Loucy (cell line): ENCODE measurements at regions not wholly inside any gene's neighbourhood (a gene's known extent, or its start where the extent isn't known, plus 50 kb on each side); places are given as distances from the start of the nearest gene placed in this dataset.

Experiments
- H2AFZ ChIP-seq: fragments of 200-600 bp; sonication (generic); 2 replicates; pipeline ENCODE4 v1.6.0; 2016; ENCODE audit warnings: antibody characterized with exemption, mild to moderate bottlenecking, low read length, moderate library complexity
- H3F3A ChIP-seq: fragments of 200-600 bp; 2 replicates; pipeline ENCODE4 v1.6.0; 2016; ENCODE audit warnings: antibody characterized with exemption, low read depth, mild to moderate bottlenecking
- H3K27me3 ChIP-seq: fragments of 200-600 bp; sonication (generic); 2 replicates; pipeline ENCODE4 v1.6.1; 2014; ENCODE audit warnings: low read length, mild to moderate bottlenecking; ENCODE audit not compliant: insufficient read depth, poor library complexity, severe bottlenecking
- H3K36me3 ChIP-seq: fragments of 200-600 bp; sonication (generic); 2 replicates; pipeline ENCODE4 v1.6.1; 2016; ENCODE audit warnings: low read length; ENCODE audit not compliant: insufficient read depth
- H3K4me1 ChIP-seq: fragments of 200-600 bp; sonication (generic); 2 replicates; pipeline ENCODE4 v1.5.1; 2014; ENCODE audit warnings: low read length, mild to moderate bottlenecking; ENCODE audit not compliant: insufficient read depth, poor library complexity, severe bottlenecking
- H3K4me2 ChIP-seq: fragments of 200-600 bp; sonication (generic); 2 replicates; pipeline ENCODE4 v1.6.0; 2014; ENCODE audit warnings: antibody characterized with exemption, low read length, low read depth, mild to moderate bottlenecking; ENCODE audit not compliant: poor library complexity, severe bottlenecking
- H3K4me3 ChIP-seq: fragments of 200-600 bp; sonication (generic); 2 replicates; pipeline ENCODE4 v1.5.1; 2014; ENCODE audit warnings: low read length, mild to moderate bottlenecking, mixed read lengths; ENCODE audit not compliant: poor library complexity, severe bottlenecking
- H3K79me2 ChIP-seq: fragments of 200-600 bp; sonication (generic); 2 replicates; pipeline ENCODE4 v1.6.1; 2014; ENCODE audit warnings: low read length; ENCODE audit not compliant: insufficient read depth
- H3K9ac ChIP-seq: fragments of 200-600 bp; sonication (generic); 2 replicates; pipeline ENCODE4 v1.6.0; 2014; ENCODE audit warnings: mild to moderate bottlenecking, low read depth, low read length, moderate library complexity; ENCODE audit not compliant: poor library complexity, severe bottlenecking
- H3K9me2 ChIP-seq: fragments of 200-600 bp; sonication (generic); replicated peaks from 2 replicates; pipeline ENCODE4 v1.6.1; 2016; ENCODE audit warnings: low read depth, low read length, mixed read lengths
- H3K9me3 ChIP-seq: fragments of 200-600 bp; sonication (generic); 2 replicates; pipeline ENCODE4 v1.6.1; 2014; ENCODE audit warnings: mild to moderate bottlenecking, antibody characterized with exemption, low read length, low read depth; ENCODE audit not compliant: insufficient read depth
- H4K20me1 ChIP-seq: fragments of 200-600 bp; sonication (generic); 2 replicates; pipeline ENCODE4 v1.6.0; 2014; ENCODE audit warnings: antibody characterized with exemption, low read length, mild to moderate bottlenecking; ENCODE audit not compliant: insufficient read depth, poor library complexity, severe bottlenecking
- CTCF ChIP-seq: fragments of 200-600 bp; sonication (generic); conservative IDR thresholded peaks from 2 replicates; pipeline ENCODE4 v1.5.1; 2014; ENCODE audit warnings: mild to moderate bottlenecking, antibody characterized with exemption, low read length
- EZH2phosphoT487 ChIP-seq: fragments of 200-600 bp; IDR thresholded peaks from 2 replicates; pipeline ENCODE4 v1.6.1; 2018; ENCODE audit warnings: antibody characterized with exemption, mild to moderate bottlenecking, moderate library complexity, borderline replicate concordance

GRCh38 chr13:104694397-104694796 lies 1628.2 kb upstream of the SLC10A2 start:
- no peaks in the 10 kb centered on the region for H3K9me2 ChIP-seq
- no peaks in the 10 kb centered on the region for H3K79me2 ChIP-seq
- H3K27me3 ChIP-seq, result no peaks in the 10 kb centered on the region
- TF ChIP-seq EZH2phosphoT487, result no peak
- no peak for TF ChIP-seq CTCF
- peaks cover 6% of the 10 kb centered on the region for H3K4me1 ChIP-seq
- H3K9me3 ChIP-seq, result no peaks in the 10 kb centered on the region
- no peak overlapping the region for H3K9ac ChIP-seq
- no peak overlapping the region for H3K4me2 ChIP-seq
- no peak overlapping the region for H3K4me3 ChIP-seq
- H2AFZ ChIP-seq, result no peak overlapping the region
- H4K20me1 ChIP-seq, result no peaks in the 10 kb centered on the region
- H3K36me3 ChIP-seq, result no peaks in the 10 kb centered on the region
- H3F3A ChIP-seq, result 0 out of 2 replicates have a peak, but pooled peaks cover 5% of the 10 kb centered on the region

- Histone ChIP-seq H3K27me3 (no peaks in the 10 kb centered on the region), H3K4me3 (no peak overlapping the region), H3K36me3 (no peaks in the 10 kb centered on the region), H2AFZ (no peak overlapping the region), H3K4me1 (peaks cover 6% of the 10 kb centered on the region), H3K4me2 (no peak overlapping the region), H4K20me1 (no peaks in the 10 kb centered on the region), H3K9ac (no peak overlapping the region), H3K79me2 (no peaks in the 10 kb centered on the region), H3K9me2 (no peaks in the 10 kb centered on the region), H3K9me3 (no peaks in the 10 kb centered on the region), H3F3A (0 out of 2 replicates have a peak, but pooled peaks cover 5% of the 10 kb centered on the region)
- no peak for TF ChIP-seq CTCF
- TF ChIP-seq EZH2phosphoT487, result no peak
Observed at GRCh38 chr13:104693126-104693525, 1626.9 kb upstream of the SLC10A2 start.

DNA sequence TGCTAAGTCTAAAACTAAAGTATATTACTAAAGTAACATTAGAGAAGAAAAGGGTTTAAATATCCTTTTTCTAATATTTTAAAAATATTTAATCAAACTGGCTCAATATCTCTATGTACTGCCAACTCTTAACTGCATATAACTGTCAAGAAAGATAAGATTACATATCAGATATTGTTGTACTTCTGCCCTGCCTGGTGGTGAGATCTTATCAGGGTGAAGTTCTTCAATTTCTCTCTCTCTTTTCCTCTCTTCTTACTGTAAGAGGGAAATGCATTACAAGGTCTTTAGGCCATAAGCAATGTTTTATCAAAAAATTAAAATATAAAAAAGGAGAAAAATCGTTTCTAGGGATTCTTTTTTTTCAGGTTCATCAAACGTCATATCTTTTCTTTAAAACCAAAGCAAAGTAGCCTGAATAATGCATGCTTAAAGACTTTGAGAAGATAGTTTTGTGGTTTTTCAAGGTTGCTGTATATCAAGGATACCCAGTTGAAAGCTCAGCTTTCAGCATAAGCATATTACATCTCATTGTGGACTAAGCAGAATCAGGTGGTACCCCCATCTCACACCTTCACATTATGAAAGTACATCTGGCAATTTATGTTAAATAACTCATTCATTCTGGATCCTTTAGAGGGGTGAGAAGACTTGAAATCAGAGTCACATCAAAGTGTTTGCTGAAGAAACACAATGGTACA lies 1625.7 kb upstream of the SLC10A2 start:
- H3K9ac ChIP-seq, result no peak overlapping the region
- H3K9me3 ChIP-seq, result no peaks in the 10 kb centered on the region
- H3K36me3 ChIP-seq, result no peaks in the 10 kb centered on the region
- TF ChIP-seq CTCF, result no peak
- TF ChIP-seq EZH2phosphoT487, result no peak
- no peaks in the 10 kb centered on the region for H3K27me3 ChIP-seq
- H2AFZ ChIP-seq, result no peak overlapping the region
- H4K20me1 ChIP-seq, result no peaks in the 10 kb centered on the region
- 0 out of 2 replicates have a peak, but pooled peaks cover 5% of the 10 kb centered on the region for H3F3A ChIP-seq
- no peak overlapping the region for H3K4me3 ChIP-seq
- H3K9me2 ChIP-seq, result no peaks in the 10 kb centered on the region
- peak overlapping the region; percentile 18 for H3K4me2 ChIP-seq
- H3K4me1 ChIP-seq, result peaks cover 6% of the 10 kb centered on the region
- no peaks in the 10 kb centered on the region for H3K79me2 ChIP-seq
